Liver (tissue), 3 donors: ENCODE measurements at regions not wholly inside any gene's neighbourhood (a gene's known extent, or its start where the extent isn't known, plus 50 kb on each side); places are given as distances from the start of the nearest gene placed in this dataset.

Experiments used
- CTCF ChIP-seq: fragments of 150-350 bp; IDR thresholded peaks from 2 replicates; pipeline ENCODE4 v1.5.1; 2017; ENCODE audit warnings: improper control_type of control experiment, low read depth, low read length; ENCODE audit not compliant: missing input control
- EGR1 ChIP-seq, 2 donors: IDR thresholded peaks; 2 replicates each; pipeline ENCODE4 v1.6.1; 2016 to 2018; ENCODE audit warnings: antibody characterized with exemption in 2 of 2, low read depth in 2 of 2
- FOXA2 ChIP-seq: IDR thresholded peaks from 2 replicates; pipeline ENCODE4 v1.6.1; 2016; ENCODE audit warnings: antibody characterized with exemption
- GABPA ChIP-seq, 2 donors: IDR thresholded peaks in 1 of 2; conservative IDR thresholded peaks in 1 of 2; 2 replicates each; pipeline ENCODE4 v1.6.1; 2016; ENCODE audit warnings: antibody characterized with exemption in 2 of 2, mild to moderate bottlenecking in 1 of 2, moderate library complexity in 1 of 2
- JUND ChIP-seq, 2 donors: IDR thresholded peaks; 2 replicates each; pipeline ENCODE4 v1.6.1; 2016; ENCODE audit warnings: antibody characterized with exemption in 2 of 2
- MAX ChIP-seq: IDR thresholded peaks from 2 replicates; pipeline ENCODE4 v1.6.1; 2016; ENCODE audit warnings: antibody characterized with exemption
- RAD21 ChIP-seq, 2 donors: IDR thresholded peaks; 2 replicates each; pipeline ENCODE4 v1.6.1; 2016; ENCODE audit warnings: antibody characterized with exemption in 2 of 2, mild to moderate bottlenecking in 2 of 2
- RXRA ChIP-seq, 2 donors: IDR thresholded peaks; 2 replicates each; pipeline ENCODE4 v1.6.1; 2017 to 2018; ENCODE audit warnings: antibody characterized with exemption in 2 of 2, mild to moderate bottlenecking in 1 of 2
- TAF1 ChIP-seq: conservative IDR thresholded peaks from 2 replicates; pipeline ENCODE4 v1.6.1; 2016; ENCODE audit warnings: antibody characterized with exemption, mild to moderate bottlenecking
- YY1 ChIP-seq: IDR thresholded peaks from 2 replicates; pipeline ENCODE4 v1.6.1; 2016; ENCODE audit warnings: antibody characterized with exemption, mild to moderate bottlenecking
- TF ChIP-seq, protein P1 (sequence below): IDR thresholded peaks from 2 replicates; pipeline ENCODE4 v1.6.1; 2016; ENCODE audit warnings: antibody characterized with exemption, mild to moderate bottlenecking
- donor health status: healthy.
- donor health status: healthy.

GRCh38 chr9:99595796-99596195 lies 225.9 kb upstream of the NR4A3 start:
- TF ChIP-seq CTCF = no peak
- no peak for TF ChIP-seq RXRA (IDR thresholded peaks at IDR 0.05)
- no peak for TF ChIP-seq MAX
- TF ChIP-seq GABPA (IDR thresholded peaks at IDR 0.05 in 1 of 2, conservative IDR thresholded peaks at IDR 0.05 in 1 of 2) = no peak
- no peak for TF ChIP-seq TAF1
- TF ChIP-seq YY1 = no peak
- no peak for TF ChIP-seq FOXA2
- TF ChIP-seq JUND (IDR thresholded peaks at IDR 0.05) = no peak
- no peak for TF ChIP-seq RAD21 (IDR thresholded peaks at IDR 0.05)
- TF ChIP-seq, protein P1, sequence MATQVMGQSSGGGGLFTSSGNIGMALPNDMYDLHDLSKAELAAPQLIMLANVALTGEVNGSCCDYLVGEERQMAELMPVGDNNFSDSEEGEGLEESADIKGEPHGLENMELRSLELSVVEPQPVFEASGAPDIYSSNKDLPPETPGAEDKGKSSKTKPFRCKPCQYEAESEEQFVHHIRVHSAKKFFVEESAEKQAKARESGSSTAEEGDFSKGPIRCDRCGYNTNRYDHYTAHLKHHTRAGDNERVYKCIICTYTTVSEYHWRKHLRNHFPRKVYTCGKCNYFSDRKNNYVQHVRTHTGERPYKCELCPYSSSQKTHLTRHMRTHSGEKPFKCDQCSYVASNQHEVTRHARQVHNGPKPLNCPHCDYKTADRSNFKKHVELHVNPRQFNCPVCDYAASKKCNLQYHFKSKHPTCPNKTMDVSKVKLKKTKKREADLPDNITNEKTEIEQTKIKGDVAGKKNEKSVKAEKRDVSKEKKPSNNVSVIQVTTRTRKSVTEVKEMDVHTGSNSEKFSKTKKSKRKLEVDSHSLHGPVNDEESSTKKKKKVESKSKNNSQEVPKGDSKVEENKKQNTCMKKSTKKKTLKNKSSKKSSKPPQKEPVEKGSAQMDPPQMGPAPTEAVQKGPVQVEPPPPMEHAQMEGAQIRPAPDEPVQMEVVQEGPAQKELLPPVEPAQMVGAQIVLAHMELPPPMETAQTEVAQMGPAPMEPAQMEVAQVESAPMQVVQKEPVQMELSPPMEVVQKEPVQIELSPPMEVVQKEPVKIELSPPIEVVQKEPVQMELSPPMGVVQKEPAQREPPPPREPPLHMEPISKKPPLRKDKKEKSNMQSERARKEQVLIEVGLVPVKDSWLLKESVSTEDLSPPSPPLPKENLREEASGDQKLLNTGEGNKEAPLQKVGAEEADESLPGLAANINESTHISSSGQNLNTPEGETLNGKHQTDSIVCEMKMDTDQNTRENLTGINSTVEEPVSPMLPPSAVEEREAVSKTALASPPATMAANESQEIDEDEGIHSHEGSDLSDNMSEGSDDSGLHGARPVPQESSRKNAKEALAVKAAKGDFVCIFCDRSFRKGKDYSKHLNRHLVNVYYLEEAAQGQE = no peak
- no peak for TF ChIP-seq EGR1 (IDR thresholded peaks at IDR 0.05; ENCODE audit: low read depth in 2 of 2)
